Trophoblast cell (in vitro differentiated cells and primary cell): ENCODE measurements at regions not wholly inside any gene's neighbourhood (a gene's known extent, or its start where the extent isn't known, plus 50 kb on each side); places are given as distances from the start of the nearest gene placed in this dataset.
A peak's percentile ranks its signal among the peaks of the same experiment; 100 is the strongest.

ENCODE experiments used
- DNase-seq, 2 donors: peaks; one replicate each; pipeline ENCODE4 v3.0.0-alpha.2; 2016
- H2AFZ ChIP-seq: 2 replicates; pipeline ENCODE4 v1.6.1; 2013; ENCODE audit warnings: low read length, moderate library complexity, mild to moderate bottlenecking; ENCODE audit not compliant: insufficient read depth, poor library complexity
- H2AK5ac ChIP-seq: 2 replicates; pipeline ENCODE4 v1.6.1; 2013; ENCODE audit warnings: mild to moderate bottlenecking, low read length
- H2BK120ac ChIP-seq: 2 replicates; pipeline ENCODE4 v1.6.1; 2013; ENCODE audit warnings: low read length, mild to moderate bottlenecking, moderate library complexity; ENCODE audit not compliant: insufficient read depth, poor library complexity
- H2BK12ac ChIP-seq: 2 replicates; pipeline ENCODE4 v1.6.1; 2013; ENCODE audit warnings: mild to moderate bottlenecking, low read length, moderate library complexity
- H2BK5ac ChIP-seq: 2 replicates; pipeline ENCODE4 v1.6.1; 2013; ENCODE audit warnings: low read length, low read depth, moderate library complexity, mild to moderate bottlenecking; ENCODE audit not compliant: poor library complexity
- H3K14ac ChIP-seq: 2 replicates; pipeline ENCODE4 v1.6.1; 2013; ENCODE audit warnings: mild to moderate bottlenecking, low read length
- H3K18ac ChIP-seq: 2 replicates; pipeline ENCODE4 v1.6.1; 2013; ENCODE audit warnings: mild to moderate bottlenecking, low read length
- H3K23ac ChIP-seq: 2 replicates; pipeline ENCODE4 v1.6.1; 2013; ENCODE audit warnings: low read length
- H3K27ac ChIP-seq: 2 replicates; pipeline ENCODE4 v1.5.1; 2013; ENCODE audit warnings: low read depth, mild to moderate bottlenecking, inconsistent platforms, low read length, moderate library complexity
- H3K27me3 ChIP-seq: 2 replicates; pipeline ENCODE4 v1.6.1; 2013; ENCODE audit warnings: inconsistent platforms, mild to moderate bottlenecking, low read length, moderate library complexity; ENCODE audit not compliant: insufficient read depth
- H3K36me3 ChIP-seq, 2 experiments: 1 replicate in 1 of 2; 2 replicates in 1 of 2; pipeline ENCODE4 v1.6.1; 2013; ENCODE audit warnings: low read length in 2 of 2, mild to moderate bottlenecking in 2 of 2, moderate library complexity in 1 of 2; ENCODE audit not compliant: insufficient read depth in 2 of 2, control insufficient read depth in 1 of 2
- H3K4ac ChIP-seq: 2 replicates; pipeline ENCODE4 v1.6.1; 2013; ENCODE audit warnings: low read depth, mild to moderate bottlenecking, low read length, moderate library complexity
- H3K4me1 ChIP-seq, 2 experiments: 1 replicate in 1 of 2; 2 replicates in 1 of 2; pipeline ENCODE4 v1.6.1; 2013; ENCODE audit warnings: low read length in 2 of 2, mild to moderate bottlenecking in 2 of 2, moderate library complexity in 1 of 2; ENCODE audit not compliant: insufficient read depth in 2 of 2, control insufficient read depth in 1 of 2
- H3K4me2 ChIP-seq: 2 replicates; pipeline ENCODE4 v1.6.1; 2013; ENCODE audit warnings: inconsistent platforms, mild to moderate bottlenecking, low read length, moderate library complexity
- H3K4me3 ChIP-seq: 2 replicates; pipeline ENCODE4 v1.5.1; 2013; ENCODE audit warnings: mild to moderate bottlenecking, low read depth, low read length, inconsistent platforms
- H3K79me1 ChIP-seq: one replicate; pipeline ENCODE4 v1.6.1; 2013; ENCODE audit warnings: low read length
- H3K79me2 ChIP-seq: 2 replicates; pipeline ENCODE4 v1.6.1; 2013; ENCODE audit warnings: low read length, mild to moderate bottlenecking; ENCODE audit not compliant: control insufficient read depth, insufficient read depth, poor library complexity
- H3K9ac ChIP-seq: 2 replicates; pipeline ENCODE4 v1.6.1; 2013; ENCODE audit warnings: mild to moderate bottlenecking, low read length
- H3K9me3 ChIP-seq: 2 replicates; pipeline ENCODE4 v1.6.1; 2013; ENCODE audit warnings: low read depth, mild to moderate bottlenecking, control low read depth, inconsistent platforms, low read length; ENCODE audit not compliant: insufficient read depth
- H4K12ac ChIP-seq: 2 replicates; pipeline ENCODE4 v1.6.1; 2013; ENCODE audit warnings: low read depth, mild to moderate bottlenecking, low read length, moderate library complexity
- H4K8ac ChIP-seq: 2 replicates; pipeline ENCODE4 v1.6.1; 2013; ENCODE audit warnings: low read depth, mild to moderate bottlenecking, low read length, moderate library complexity
- H4K91ac ChIP-seq: one replicate; pipeline ENCODE4 v1.6.1; 2013; ENCODE audit warnings: low read depth, mild to moderate bottlenecking, low read length, moderate library complexity
- WGBS: extraction: QIAGEN DNeasy Blood & Tissue Kit; methylation state at CpG from one replicate; pipeline ENCODE4 v1.1.7; 2013; ENCODE audit warnings: missing lambda C conversion rate; ENCODE audit not compliant: insufficient read length, insufficient coverage; ENCODE audit errors: extremely low coverage; 5-methylcytosine and 5-hydroxymethylcytosine counted together

DNA sequence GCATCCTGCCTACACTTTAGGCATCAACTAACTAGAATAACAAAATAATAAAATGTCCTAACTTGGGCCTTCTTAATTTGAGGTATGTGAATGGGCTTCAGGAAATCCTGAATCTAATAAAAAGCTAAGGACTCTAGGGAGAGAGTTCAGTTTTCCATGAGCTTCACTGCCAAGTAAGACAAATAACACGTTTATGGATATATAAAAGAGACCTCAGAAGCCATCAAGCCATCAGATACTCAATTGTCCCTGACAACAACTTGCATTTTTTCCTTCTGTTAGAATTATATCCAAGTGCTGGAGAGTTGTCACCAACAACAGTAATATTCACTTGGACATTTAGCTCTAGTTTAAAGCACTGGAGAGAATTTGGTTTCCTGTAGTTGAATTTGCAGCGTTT is 102.4 kb upstream of the IGSF10 start:
- Histone ChIP-seq H2BK12ac (no peak overlapping the region), H3K79me2 (no peaks in the 10 kb centered on the region), H3K9me3 (no peaks in the 10 kb centered on the region), H3K4me3 (no peak overlapping the region), H3K36me3 (no peaks in the 10 kb centered on the region), H2AFZ (no peak overlapping the region), H3K14ac (no peak overlapping the region), H3K79me1 (no peaks in the 10 kb centered on the region), H3K18ac (no peak overlapping the region), H4K91ac (no peak overlapping the region), H2BK120ac (no peak overlapping the region), H3K4ac (no peak overlapping the region), H2AK5ac (no peak overlapping the region), H2BK5ac (no peak overlapping the region), H3K4me2 (no peak overlapping the region), H3K4me1 (peaks cover 0 to 3% of the 10 kb centered on the region in 2 experiments), H3K27me3 (no peaks in the 10 kb centered on the region), H4K8ac (no peak overlapping the region), H3K27ac (no peak overlapping the region), H3K23ac (no peak overlapping the region), H3K9ac (no peak overlapping the region), H4K12ac (no peak overlapping the region)
- no CpG with 5 or more reads among the region's 2 CpGs for WGBS
- no peak for DNase-seq

DNA sequence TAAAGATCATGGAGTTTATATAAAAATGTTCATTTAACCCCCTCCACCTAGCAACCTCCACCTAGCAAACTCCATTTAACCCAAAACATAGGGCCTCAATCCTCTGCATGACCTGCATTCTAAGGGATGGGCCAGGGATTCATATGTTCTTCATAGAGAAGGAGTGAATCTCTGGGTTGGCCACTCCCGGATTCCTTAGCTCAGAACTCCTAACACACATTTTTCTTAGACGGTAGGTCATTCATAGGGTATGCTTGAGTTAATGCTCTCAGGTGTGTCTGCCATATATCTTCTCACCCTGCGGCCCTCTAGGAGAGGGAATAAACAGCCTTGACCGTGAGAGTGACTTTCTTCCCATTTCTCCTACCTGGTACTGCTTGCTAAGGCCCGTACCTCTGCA is 102.0 kb upstream of the IGSF10 start:
- H2AK5ac ChIP-seq = no peak overlapping the region
- no peak overlapping the region for H3K14ac ChIP-seq
- H4K91ac ChIP-seq = no peak overlapping the region
- H2AFZ ChIP-seq = no peak overlapping the region
- no peaks in the 10 kb centered on the region for H3K9me3 ChIP-seq
- H2BK120ac ChIP-seq = no peak overlapping the region
- H3K27me3 ChIP-seq = no peaks in the 10 kb centered on the region
- H3K9ac ChIP-seq = no peak overlapping the region
- H3K79me1 ChIP-seq = no peaks in the 10 kb centered on the region
- no peak overlapping the region for H3K23ac ChIP-seq
- H3K79me2 ChIP-seq = no peaks in the 10 kb centered on the region
- WGBS = no CpG with 5 or more reads among the region's 5 CpGs
- no peak overlapping the region for H4K12ac ChIP-seq
- H3K4me3 ChIP-seq = no peak overlapping the region
- H3K4ac ChIP-seq = no peak overlapping the region
- no peak overlapping the region for H3K27ac ChIP-seq
- H3K36me3 ChIP-seq = no peaks in the 10 kb centered on the region
- H3K4me1 ChIP-seq = peaks cover 0 to 3% of the 10 kb centered on the region in 2 experiments
- H3K4me2 ChIP-seq = no peak overlapping the region
- H2BK12ac ChIP-seq = peak overlapping the region; percentile 58
- H2BK5ac ChIP-seq = no peak overlapping the region
- peak; percentile 41 to 71 for DNase-seq
- no peak overlapping the region for H3K18ac ChIP-seq
- H4K8ac ChIP-seq = no peak overlapping the region

GRCh38 chr3:151561878-151562277 is 101.0 kb upstream of the IGSF10 start:
- no peak overlapping the region for H3K4me2 ChIP-seq
- no peak overlapping the region for H3K4me3 ChIP-seq
- H3K9ac ChIP-seq = no peak overlapping the region
- no peak overlapping the region for H4K91ac ChIP-seq
- H2BK120ac ChIP-seq = no peak overlapping the region
- peaks cover 0 to 6% of the 10 kb centered on the region in 2 experiments for H3K4me1 ChIP-seq
- H3K79me2 ChIP-seq = no peaks in the 10 kb centered on the region
- no peak overlapping the region for H3K23ac ChIP-seq
- no peak overlapping the region for H2AFZ ChIP-seq
- H2BK5ac ChIP-seq = no peak overlapping the region
- H2AK5ac ChIP-seq = no peak overlapping the region
- H3K27ac ChIP-seq = no peak overlapping the region
- no peaks in the 10 kb centered on the region for H3K27me3 ChIP-seq
- H3K9me3 ChIP-seq = no peaks in the 10 kb centered on the region
- WGBS = no CpG with 5 or more reads among the region's 3 CpGs
- H2BK12ac ChIP-seq = no peak overlapping the region
- DNase-seq = no peak
- no peak overlapping the region for H3K18ac ChIP-seq
- no peak overlapping the region for H3K14ac ChIP-seq
- no peaks in the 10 kb centered on the region for H3K79me1 ChIP-seq
- no peak overlapping the region for H4K12ac ChIP-seq
- H4K8ac ChIP-seq = no peak overlapping the region
- no peak overlapping the region for H3K4ac ChIP-seq
- no peaks in the 10 kb centered on the region for H3K36me3 ChIP-seq

DNA sequence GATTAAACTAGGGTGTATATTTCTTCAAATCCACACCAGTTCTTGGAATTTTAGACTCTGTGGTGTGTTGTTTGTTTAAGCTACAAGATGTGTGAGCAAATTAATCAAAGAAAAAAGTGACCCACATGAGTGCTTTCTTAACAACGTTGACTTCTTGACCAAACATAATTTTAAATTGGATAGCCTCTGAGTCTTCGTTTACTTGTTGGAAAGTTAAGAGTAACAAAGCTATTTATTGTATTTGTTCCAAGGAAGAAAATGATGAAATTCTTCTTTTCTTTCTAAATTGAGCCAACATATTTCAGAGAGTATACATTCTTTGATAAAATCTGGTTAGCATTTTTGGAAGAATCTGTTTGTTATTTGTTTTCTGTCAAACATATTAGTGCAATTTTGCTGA is 99.9 kb upstream of the IGSF10 start:
- no CpG with 5 or more reads among the region's 2 CpGs for WGBS
- Histone ChIP-seq H2BK5ac (no peak overlapping the region), H3K14ac (no peak overlapping the region), H2AFZ (no peak overlapping the region), H2AK5ac (no peak overlapping the region), H4K12ac (no peak overlapping the region), H3K4ac (no peak overlapping the region), H2BK120ac (no peak overlapping the region), H3K23ac (no peak overlapping the region), H3K9ac (no peak overlapping the region), H3K18ac (no peak overlapping the region), H3K27me3 (no peaks in the 10 kb centered on the region), H3K4me3 (no peak overlapping the region), H4K91ac (no peak overlapping the region), H3K79me1 (no peaks in the 10 kb centered on the region), H3K4me2 (no peak overlapping the region), H3K79me2 (no peaks in the 10 kb centered on the region), H3K27ac (no peak overlapping the region), H3K4me1 (peaks cover 0 to 8% of the 10 kb centered on the region in 2 experiments), H3K36me3 (no peaks in the 10 kb centered on the region), H4K8ac (no peak overlapping the region), H3K9me3 (no peaks in the 10 kb centered on the region), H2BK12ac (no peak overlapping the region)
- peak in 1 of 2 donors; percentile 62 for DNase-seq
